ENCODE measurements at regions not wholly inside any gene's neighbourhood (a gene's known extent, or its start where the extent isn't known, plus 50 kb on each side); places are given as distances from the start of the nearest gene placed in this dataset.

- TF ChIP-seq MAX (IDR thresholded peaks at IDR 0.05; ENCODE audit: low read depth, low read length) = no peak
- no peak for TF ChIP-seq CTCF (IDR thresholded peaks at IDR 0.05; ENCODE audit: low read depth, low read length)
- no peak for TF ChIP-seq POLR2A (IDR thresholded peaks at IDR 0.05; ENCODE audit: extremely low read depth, insufficient read length)
These were observed 185.6 kb downstream of the UTP18 start for GRCh38 chr17:51445946-51446345.
